HEK293 (cell line): ENCODE measurements at regions not wholly inside any gene's neighbourhood (a gene's known extent, or its start where the extent isn't known, plus 50 kb on each side); places are given as distances from the start of the nearest gene placed in this dataset.
A peak's percentile ranks its signal among the peaks of the same experiment; 100 is the strongest.

Experiments used
- CTCF ChIA-PET: fragments of 350-600 bp; formaldehyde crosslinking; extraction: SDS; loops from one replicate; lab custom pipeline; 2021; ENCODE audit warnings: antibody characterized with exemption; lab: Yijun Ruan, JAX
- POLR2A ChIA-PET: fragments of 300-600 bp; formaldehyde crosslinking; extraction: SDS; loops from one replicate; lab custom pipeline; 2020; ENCODE audit warnings: antibody characterized with exemption, inconsistent platforms; lab: Yijun Ruan, JAX
- H3K27ac ChIP-seq: fragments of 200-500 bp; sonication (Bioruptor generic); 2 replicates; pipeline ENCODE4 v1.5.1; 2014; ENCODE audit warnings: low read depth, low read length, control low read depth, inconsistent platforms; ENCODE audit errors: extremely low read depth
- H3K36me3 ChIP-seq, 2 experiments: fragments of 200-500 bp in 1 of 2; sonication (Bioruptor generic) in 1 of 2; 1 replicate in 1 of 2; 2 replicates in 1 of 2; pipeline ENCODE4 v1.5.1; 2014 to 2017; ENCODE audit warnings: inconsistent platforms in 2 of 2, low read length in 2 of 2; ENCODE audit not compliant: control insufficient read depth in 2 of 2, insufficient read depth in 1 of 2
- H3K4me1 ChIP-seq: fragments of 200-500 bp; sonication (Bioruptor generic); 2 replicates; pipeline ENCODE4 v1.5.1; 2014; ENCODE audit warnings: mild to moderate bottlenecking, low read length, inconsistent platforms; ENCODE audit not compliant: control insufficient read depth, insufficient read depth
- H3K4me3 ChIP-seq: 2 replicates; pipeline ENCODE4 v1.5.1; 2011; ENCODE audit warnings: low read depth, mild to moderate bottlenecking, control low read depth, low read length, moderate library complexity
- H3K9me3 ChIP-seq: fragments of 200-500 bp; sonication (Bioruptor generic); 2 replicates; pipeline ENCODE4 v1.5.1; 2014; ENCODE audit warnings: low read depth, low read length, inconsistent platforms; ENCODE audit not compliant: control insufficient read depth, insufficient read depth
- ATF2 ChIP-seq: fragments of 450-650 bp; formaldehyde crosslinking; IDR thresholded peaks from 2 replicates; pipeline ENCODE4 v1.5.1; 2016; ENCODE audit warnings: missing biosample characterization, missing genetic modification characterization, low read depth
- KLF16 ChIP-seq: fragments of 450-650 bp; formaldehyde crosslinking; IDR thresholded peaks from 2 replicates; pipeline ENCODE4 v1.5.1; 2017; ENCODE audit warnings: missing biosample characterization, missing genetic modification characterization
- SCRT2 ChIP-seq: fragments of 450-650 bp; formaldehyde crosslinking; IDR thresholded peaks from 2 replicates; pipeline ENCODE4 v1.5.1; 2016; ENCODE audit warnings: missing biosample characterization, missing genetic modification characterization
- ZBTB11 ChIP-seq: fragments of 450-650 bp; formaldehyde crosslinking; conservative IDR thresholded peaks from 2 replicates; pipeline ENCODE4 v1.5.1; 2016; ENCODE audit warnings: low read depth, missing biosample characterization, missing genetic modification characterization
- ZBTB20 ChIP-seq: fragments of 450-650 bp; formaldehyde crosslinking; IDR thresholded peaks from 2 replicates; pipeline ENCODE4 v1.5.1; 2016; ENCODE audit warnings: missing biosample characterization, missing genetic modification characterization
- ZNF132 ChIP-seq: fragments of 450-650 bp; formaldehyde crosslinking; IDR thresholded peaks from 2 replicates; pipeline ENCODE4 v1.5.1; 2017; ENCODE audit warnings: missing biosample characterization, missing genetic modification characterization, borderline replicate concordance
- ZNF211 ChIP-seq: fragments of 450-650 bp; formaldehyde crosslinking; IDR thresholded peaks from 2 replicates; pipeline ENCODE4 v1.5.1; 2016; ENCODE audit warnings: low read depth, missing biosample characterization, missing genetic modification characterization
- ZNF280D ChIP-seq: fragments of 450-650 bp; formaldehyde crosslinking; IDR thresholded peaks from 2 replicates; pipeline ENCODE4 v1.5.1; 2016; ENCODE audit warnings: missing biosample characterization, missing genetic modification characterization
- ZNF302 ChIP-seq: fragments of 450-650 bp; formaldehyde crosslinking; IDR thresholded peaks from 2 replicates; pipeline ENCODE4 v1.5.1; 2016; ENCODE audit warnings: missing biosample characterization, missing genetic modification characterization, low read depth
- ZNF311 ChIP-seq: fragments of 450-650 bp; formaldehyde crosslinking; IDR thresholded peaks from 2 replicates; pipeline ENCODE4 v1.5.1; 2017; ENCODE audit warnings: missing biosample characterization, missing genetic modification characterization, borderline replicate concordance
- ZNF394 ChIP-seq: fragments of 450-650 bp; formaldehyde crosslinking; IDR thresholded peaks from 2 replicates; pipeline ENCODE4 v1.5.1; 2016; ENCODE audit warnings: missing biosample characterization, missing genetic modification characterization, mild to moderate bottlenecking, moderate library complexity, borderline replicate concordance
- ZNF426 ChIP-seq: fragments of 450-650 bp; formaldehyde crosslinking; IDR thresholded peaks from 2 replicates; pipeline ENCODE4 v1.5.1; 2017; ENCODE audit warnings: missing biosample characterization, missing genetic modification characterization, mild to moderate bottlenecking, inconsistent platforms, moderate library complexity
- ZNF449 ChIP-seq: fragments of 450-650 bp; formaldehyde crosslinking; IDR thresholded peaks from 2 replicates; pipeline ENCODE4 v1.5.1; 2017; ENCODE audit warnings: missing biosample characterization, mild to moderate bottlenecking, missing genetic modification characterization, moderate library complexity
- ZNF529 ChIP-seq: fragments of 450-650 bp; formaldehyde crosslinking; IDR thresholded peaks from 2 replicates; pipeline ENCODE4 v1.5.1; 2017; ENCODE audit warnings: missing genetic modification characterization, missing biosample characterization; ENCODE audit not compliant: insufficient replicate concordance
- ZNF654 ChIP-seq: fragments of 450-650 bp; formaldehyde crosslinking; IDR thresholded peaks from 2 replicates; pipeline ENCODE4 v1.5.1; 2016; ENCODE audit warnings: low read depth, missing biosample characterization, missing genetic modification characterization

- no peak for TF ChIP-seq ATF2 (tag by site-specific recombination)
- no peak for TF ChIP-seq ZBTB11 (tag by site-specific recombination)
Observed at GRCh38 chr3:182711853-182712252, 81.5 kb upstream of the ATP11B start (continued).

GRCh38 chr3:182713111-182713510, 80.2 kb upstream of the ATP11B start:
- H3K4me1 ChIP-seq, result no peaks in the 10 kb centered on the region
- POLR2A ChIA-PET, result no interaction called here
- no peak overlapping the region for H3K4me3 ChIP-seq
- CTCF ChIA-PET, result interaction anchor here (0.6 to 0.7 kb wide), 3 partner anchors 8 to 93 kb away, joined by 3 to 5 read pairs (median 3); no protein-coding TSS in a partner anchor
- H3K9me3 ChIP-seq, result no peaks in the 10 kb centered on the region
- H3K27ac ChIP-seq, result no peak overlapping the region
- H3K36me3 ChIP-seq, result no peaks in the 10 kb centered on the region
- TF ChIP-seq ZNF280D (tag by site-specific recombination) (no peak), ZNF132 (tag by site-specific recombination) (no peak), ZBTB20 (tag by site-specific recombination) (no peak), ZNF394 (tag by site-specific recombination) (no peak), KLF16 (tag by site-specific recombination) (no peak)
- TF ChIP-seq, all 188 proteins: peak for 0

- ChIA-PET POLR2A (interaction anchor here (1.0 to 1.5 kb wide), 2 partner anchors 123 to 385 kb away, joined by 3 to 4 read pairs; partner anchors contain the start of gene MCCC1), CTCF (interaction anchor here (0.6 to 2.6 kb wide), 18 partner anchors 9 to 1053 kb away, joined by 3 to 16 read pairs (median 4); partner anchors contain the start of gene ATP11B)
- H3K9me3 ChIP-seq, result no peaks in the 10 kb centered on the region
- no peaks in the 10 kb centered on the region for H3K4me1 ChIP-seq
- no peak overlapping the region for H3K27ac ChIP-seq
- no peaks in the 10 kb centered on the region for H3K36me3 ChIP-seq
- H3K4me3 ChIP-seq, result no peak overlapping the region
- no peak for TF ChIP-seq ZNF311
- no peak for TF ChIP-seq ZNF449 (tag by site-specific recombination)
- TF ChIP-seq ZNF654 (tag by site-specific recombination), result peak; percentile 77
- no peak for TF ChIP-seq ZNF302 (tag by site-specific recombination)
- TF ChIP-seq SCRT2 (tag by site-specific recombination), result no peak
- no peak for TF ChIP-seq ZNF529 (tag by site-specific recombination)
- no peak for TF ChIP-seq ZNF426 (tag by site-specific recombination)
- no peak for TF ChIP-seq ZNF211
- TF ChIP-seq ATF2 (tag by site-specific recombination), result 0 out of 2 replicates have a peak, but pooled peaks have one; percentile 25
Observed at GRCh38 chr3:182713743-182714517, 79.4 kb upstream of the ATP11B start.
